Astrocyte of the hippocampus (primary cell): ENCODE measurements at regions not wholly inside any gene's neighbourhood (a gene's known extent, or its start where the extent isn't known, plus 50 kb on each side); places are given as distances from the start of the nearest gene placed in this dataset.
"Not testable (repeated sequence)": the region's sequence is repeated elsewhere in the genome, so short reads cannot be mapped to it uniquely, and the experiment has no call there.

Experiments used
- DNase-seq: peaks from one replicate; pipeline ENCODE4 v3.0.0; 2011; ENCODE audit warnings: low read depth, low spot score

- DNase-seq = no peak
Measured at GRCh38 chr13:97866751-97867150, 86.7 kb upstream of the IPO5 start.

DNA sequence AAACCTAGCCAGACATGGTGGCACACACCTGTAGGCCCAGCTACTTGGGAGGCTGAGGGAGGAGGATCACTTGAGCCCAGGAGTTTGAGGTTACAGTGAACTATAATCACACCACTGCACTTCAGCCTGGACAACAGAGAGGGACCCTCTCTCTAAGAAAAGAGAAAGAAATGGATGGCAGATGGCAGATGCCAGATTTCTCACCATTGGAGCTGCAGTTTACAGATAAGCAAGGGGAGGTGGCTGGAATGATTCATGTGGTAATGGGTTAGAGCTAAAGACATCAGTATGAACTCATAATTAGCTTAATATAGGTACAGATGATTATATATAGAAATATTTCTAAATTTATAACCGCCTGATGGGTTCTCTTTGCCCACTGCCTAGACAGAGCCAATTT, 80.1 kb upstream of the IPO5 start:
- no peak for DNase-seq

DNA sequence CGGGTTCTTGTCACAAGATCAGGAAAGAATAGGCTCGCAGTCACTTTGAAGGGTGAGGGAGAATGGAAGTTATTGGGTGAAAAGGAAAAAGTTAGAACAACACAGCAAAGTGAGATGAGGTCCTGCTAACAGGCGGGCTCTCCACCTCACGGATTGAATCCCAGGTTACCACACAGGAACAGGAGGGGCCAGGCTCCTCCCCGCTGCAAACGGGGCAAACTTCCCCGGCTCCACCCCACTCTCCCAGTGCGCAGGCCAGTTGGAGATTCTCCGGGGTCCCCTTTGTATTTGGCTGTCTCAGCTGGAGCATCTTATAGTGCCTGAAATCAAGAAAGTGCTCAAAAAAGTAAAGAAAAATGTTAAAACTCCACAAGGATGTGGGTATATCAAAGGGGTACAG, 78.3 kb upstream of the IPO5 start:
- DNase-seq = no peak

- DNase-seq = no peak
Measured at GRCh38 chr13:97875911-97876310, 77.6 kb upstream of the IPO5 start.

DNA sequence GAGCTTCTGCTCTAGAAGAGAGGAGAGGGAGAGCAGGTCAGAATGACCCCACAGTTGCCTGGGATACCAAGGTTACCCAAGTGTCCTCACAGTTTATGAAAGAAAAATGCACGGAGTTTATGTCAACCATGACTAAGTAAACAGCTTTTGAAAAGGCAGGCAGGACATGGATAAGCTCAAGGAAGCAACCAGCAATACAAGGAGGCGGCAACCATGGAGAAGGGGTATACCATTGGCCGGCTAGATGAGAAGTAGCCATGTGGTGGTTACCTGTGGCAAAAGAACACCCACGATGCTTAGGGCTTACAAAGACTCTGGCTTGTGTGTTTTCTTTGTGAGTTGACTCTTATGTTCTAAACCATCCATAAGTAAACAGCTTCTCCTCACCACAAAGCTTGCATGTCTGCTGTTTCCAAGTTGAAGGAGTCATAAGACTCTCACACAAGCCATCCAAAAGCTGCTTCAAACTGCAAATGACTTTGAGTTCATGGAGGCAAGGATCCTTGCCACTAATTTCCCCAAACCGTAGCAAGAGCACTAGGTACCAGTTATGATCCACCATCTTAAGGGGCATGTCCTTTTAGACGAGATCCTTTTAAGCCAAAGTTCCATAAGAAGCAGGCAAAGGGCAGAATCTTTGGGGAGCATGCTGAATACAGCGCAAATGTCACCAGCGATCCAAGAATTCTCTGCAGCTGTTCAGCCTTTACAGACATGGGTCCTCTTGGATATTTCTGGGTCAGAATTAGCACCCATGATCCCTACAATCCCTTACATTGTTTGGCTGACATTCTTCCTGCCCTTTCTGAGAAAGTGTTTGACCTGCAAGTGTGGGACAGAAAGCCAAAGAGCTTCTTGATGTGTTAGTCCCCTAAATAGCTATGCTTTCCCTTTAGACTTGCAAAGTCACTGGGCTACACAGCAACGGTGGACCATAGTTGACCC, 74.8 kb upstream of the IPO5 start:
- peak; percentile 53 for DNase-seq

DNA sequence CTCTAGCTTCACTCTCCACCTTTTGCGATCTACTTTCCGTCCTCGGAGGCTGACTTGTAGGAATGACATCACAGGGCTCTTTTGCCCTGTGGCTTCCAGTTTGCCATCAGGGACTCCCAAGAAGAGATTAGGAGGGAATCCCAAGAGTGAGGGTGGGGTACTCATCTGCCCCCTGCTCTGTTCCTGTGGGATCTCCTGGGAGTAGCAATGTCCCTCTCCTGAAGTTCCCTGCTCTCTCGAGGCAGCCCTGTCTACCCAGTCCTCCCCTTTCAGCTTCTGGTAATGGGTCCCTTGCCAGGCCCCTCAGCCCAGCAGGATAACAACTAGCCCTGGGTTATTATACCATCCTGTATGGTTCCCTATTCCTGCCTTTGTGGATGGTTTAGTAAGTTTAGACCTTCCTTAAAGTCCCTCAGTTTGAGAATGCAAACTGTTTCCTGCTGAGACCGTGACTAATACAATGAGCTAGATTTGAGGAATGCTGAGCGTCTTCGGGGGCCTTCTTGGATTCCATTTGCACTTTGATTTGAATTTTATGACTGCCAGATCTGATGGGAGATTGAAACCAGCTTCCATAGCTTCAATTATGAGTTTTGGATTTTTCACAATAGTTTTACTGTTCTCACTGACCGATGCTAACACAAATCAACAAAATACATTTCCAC, 73.7 kb upstream of the IPO5 start:
- peak; percentile 82 for DNase-seq

DNA sequence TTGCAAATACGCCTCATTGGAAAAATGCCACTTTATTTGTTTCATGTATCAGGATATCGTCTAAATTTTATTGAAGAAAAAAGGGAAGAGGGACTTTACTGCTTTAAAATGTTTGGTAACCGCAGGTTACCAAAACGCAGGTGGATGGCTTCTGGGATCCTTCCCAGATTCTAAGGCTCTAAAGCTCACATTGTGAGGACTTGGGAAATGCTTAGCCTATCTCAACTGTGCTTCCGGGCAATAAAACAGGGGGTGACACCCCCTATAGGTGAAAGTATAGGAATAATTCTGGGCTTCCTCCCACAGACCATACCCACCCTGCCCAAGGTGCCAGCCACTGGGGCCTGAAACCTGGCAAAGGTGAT, 73.2 kb upstream of the IPO5 start:
- DNase-seq = no peak

GRCh38 chr13:97881556-97881955, 71.9 kb upstream of the IPO5 start:
- no peak for DNase-seq

- no peak for DNase-seq
Measured at GRCh38 chr13:97883396-97883795, 70.1 kb upstream of the IPO5 start.

DNA sequence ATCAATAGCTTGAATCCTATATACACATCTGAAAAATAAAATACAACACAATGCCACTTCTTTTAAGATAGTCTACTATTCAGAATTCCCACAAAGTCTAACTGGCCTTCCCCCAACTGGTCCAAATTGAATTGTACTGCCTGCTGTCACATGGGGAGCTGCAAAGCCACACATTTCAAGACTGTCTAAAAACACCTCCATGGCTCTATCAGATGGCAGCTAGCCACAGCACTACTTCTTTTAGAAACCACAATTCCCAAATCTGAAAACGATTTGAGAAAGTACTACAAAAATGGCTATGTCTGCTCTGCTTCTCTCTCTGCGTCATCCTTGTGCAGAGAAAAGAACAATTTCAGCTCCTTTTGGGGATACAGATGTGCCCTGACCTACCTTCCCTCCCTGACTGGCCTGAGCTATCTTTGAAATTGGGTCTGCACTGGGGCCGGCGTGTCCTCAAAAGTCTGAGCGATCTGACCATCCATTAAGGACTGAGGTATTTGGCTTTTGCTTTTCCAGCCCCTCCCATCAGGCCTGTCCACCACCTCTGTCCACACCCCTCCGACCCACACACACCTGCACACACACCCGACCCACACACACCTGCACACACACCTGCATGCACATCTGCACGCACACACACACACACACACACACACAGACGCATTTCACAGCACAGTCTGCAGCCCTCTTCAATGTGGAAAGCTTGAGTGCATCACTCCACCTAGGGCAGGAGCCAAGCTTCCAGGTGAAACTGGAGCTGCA, 68.6 kb upstream of the IPO5 start:
- peak; percentile 10 for DNase-seq

GRCh38 chr13:97885641-97886040, 67.8 kb upstream of the IPO5 start:
- no peak for DNase-seq

DNA sequence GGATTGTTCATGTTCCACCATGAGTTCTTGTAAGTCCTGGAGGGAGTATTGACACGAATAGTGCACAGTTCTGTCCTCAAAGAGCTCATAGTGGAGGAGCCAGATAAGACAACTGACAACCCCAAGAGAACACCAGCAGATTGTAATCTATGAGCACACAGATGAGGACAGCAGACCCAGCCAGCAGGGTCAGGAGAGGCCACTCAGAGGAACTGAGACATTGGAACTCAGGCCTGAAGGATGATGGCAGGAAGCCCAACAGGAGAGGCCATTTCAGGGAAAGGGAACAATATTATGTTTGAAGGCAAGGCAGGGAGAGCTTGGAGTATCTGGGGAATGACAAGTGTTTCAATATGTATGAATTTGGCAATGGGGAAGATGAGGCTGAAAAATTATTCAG, 63.7 kb upstream of the IPO5 start:
- DNase-seq = no peak

DNA sequence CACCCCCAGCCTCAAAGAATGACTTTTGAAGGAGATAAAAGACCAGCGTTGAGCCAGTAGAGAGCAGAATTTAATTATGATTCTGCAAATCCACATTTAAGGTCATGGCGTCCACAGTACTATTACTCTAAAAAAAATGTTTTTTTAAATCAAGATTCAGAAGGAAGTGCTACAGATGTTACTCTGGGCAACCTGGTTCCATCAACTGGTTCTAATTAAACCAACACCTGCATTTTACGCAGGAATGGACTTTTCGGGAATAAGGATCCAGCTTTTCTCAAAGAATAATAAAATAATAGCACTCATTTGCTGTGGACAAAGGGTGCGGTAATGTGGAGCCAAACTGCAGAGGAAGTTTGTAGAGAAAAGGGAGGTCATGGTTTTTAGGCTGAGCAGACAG, 62.9 kb upstream of the IPO5 start:
- no peak for DNase-seq

GRCh38 chr13:97891964-97892363, 61.5 kb upstream of the IPO5 start:
- DNase-seq = not testable (repeated sequence)

DNA sequence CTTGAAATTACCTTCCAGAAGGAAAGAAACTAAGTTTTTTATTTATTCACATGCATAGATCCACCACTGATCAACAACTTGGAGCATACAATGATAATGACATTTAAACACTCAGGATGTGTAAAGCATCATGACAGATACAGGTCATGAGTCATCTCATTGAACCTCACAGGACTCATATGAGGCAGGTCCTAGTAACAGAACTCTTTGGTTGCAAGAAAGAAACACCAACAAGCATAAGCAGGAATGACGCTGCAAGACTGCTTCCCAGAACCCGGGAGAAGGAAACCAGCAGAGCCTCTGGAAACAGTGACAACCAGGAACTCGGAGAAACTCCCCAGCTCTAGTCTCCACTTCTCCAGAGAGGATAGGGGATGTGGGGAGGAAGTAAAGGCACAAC, 60.8 kb upstream of the IPO5 start:
- no peak for DNase-seq

GRCh38 chr13:97895383-97895782, 58.1 kb upstream of the IPO5 start:
- no peak for DNase-seq

DNA sequence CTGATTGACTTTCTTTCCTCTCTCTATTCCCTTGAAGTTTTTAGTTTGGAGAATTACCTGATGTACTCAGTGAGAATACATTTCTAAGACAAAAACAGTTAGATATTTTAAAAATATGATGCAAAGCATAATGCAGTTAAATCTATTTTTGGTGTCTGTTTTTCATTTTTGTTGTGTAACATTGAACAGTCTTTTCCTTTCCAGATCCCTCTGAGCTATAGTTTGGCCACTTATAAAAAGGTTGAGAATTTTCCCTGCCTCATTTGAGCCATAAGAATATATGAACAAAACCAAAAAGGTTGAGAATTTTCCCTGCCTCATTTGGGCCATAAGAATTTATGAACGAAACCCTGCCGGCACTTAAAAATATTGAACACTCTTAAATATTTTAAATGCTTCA, 57.0 kb upstream of the IPO5 start:
- DNase-seq = no peak

DNA sequence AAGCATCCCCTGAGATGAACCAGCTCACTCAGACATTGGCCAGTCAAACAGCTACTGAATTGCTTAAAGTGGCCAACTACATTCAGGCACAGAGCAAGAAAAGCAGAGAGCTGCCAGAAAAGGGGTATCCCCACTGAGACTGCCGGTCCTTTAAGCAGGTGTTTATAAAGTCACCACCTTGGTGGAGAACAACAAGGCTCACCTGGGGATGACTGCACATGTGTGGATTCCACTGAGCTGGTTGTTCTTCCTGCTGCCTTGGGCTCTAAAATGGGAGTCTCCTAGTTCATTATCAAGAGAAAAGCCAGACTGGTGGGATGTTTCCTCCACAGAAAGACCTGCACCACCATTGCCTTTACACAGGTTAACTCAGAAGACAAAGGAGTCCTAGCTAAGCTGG, 51.8 kb upstream of the IPO5 start:
- DNase-seq = no peak
